ENCODE measurements at regions not wholly inside any gene's neighbourhood (a gene's known extent, or its start where the extent isn't known, plus 50 kb on each side); places are given as distances from the start of the nearest gene placed in this dataset.

- in situ Hi-C loops (cut with MboI; ENCODE audit: low sequenced_read_pairs) = no loop called here
Measured at GRCh38 chrX:39519030-39519488, 578.7 kb downstream of the BCOR start.

- in situ Hi-C loops (cut with MboI; ENCODE audit: low sequenced_read_pairs) = no loop called here
Measured at GRCh38 chrX:39519566-39520301, 578.0 kb downstream of the BCOR start.

- in situ Hi-C loops (cut with MboI; ENCODE audit: low sequenced_read_pairs) = no loop called here
Measured at GRCh38 chrX:39525758-39526157, 572.0 kb downstream of the BCOR start.

GRCh38 chrX:39527025-39527424, 570.7 kb downstream of the BCOR start:
- in situ Hi-C loops (cut with MboI; ENCODE audit: low sequenced_read_pairs) = no loop called here

- in situ Hi-C loops (cut with MboI; ENCODE audit: low sequenced_read_pairs) = no loop called here
Measured at GRCh38 chrX:39528161-39528916, 569.4 kb downstream of the BCOR start.

GRCh38 chrX:39532761-39533160, 565.0 kb downstream of the BCOR start:
- in situ Hi-C loops (cut with MboI; ENCODE audit: low sequenced_read_pairs) = no loop called here

GRCh38 chrX:39534949-39535348, 562.8 kb downstream of the BCOR start:
- in situ Hi-C loops (cut with MboI; ENCODE audit: low sequenced_read_pairs) = no loop called here

- in situ Hi-C loops (cut with MboI; ENCODE audit: low sequenced_read_pairs) = no loop called here
Measured at GRCh38 chrX:39536211-39536610, 561.5 kb downstream of the BCOR start.

GRCh38 chrX:39541881-39542280, 555.9 kb downstream of the BCOR start:
- in situ Hi-C loops (cut with MboI; ENCODE audit: low sequenced_read_pairs) = no loop called here

GRCh38 chrX:39542316-39542715, 555.4 kb downstream of the BCOR start:
- in situ Hi-C loops (cut with MboI; ENCODE audit: low sequenced_read_pairs) = no loop called here

GRCh38 chrX:39550795-39551361, 546.9 kb downstream of the BCOR start:
- in situ Hi-C loops (cut with MboI; ENCODE audit: low sequenced_read_pairs) = no loop called here

- in situ Hi-C loops (cut with MboI; ENCODE audit: low sequenced_read_pairs) = no loop called here
Measured at GRCh38 chrX:39551762-39552161, 546.0 kb downstream of the BCOR start.

GRCh38 chrX:39555431-39555830, 542.3 kb downstream of the BCOR start:
- in situ Hi-C loops (cut with MboI; ENCODE audit: low sequenced_read_pairs) = no loop called here

- in situ Hi-C loops (cut with MboI; ENCODE audit: low sequenced_read_pairs) = no loop called here
Measured at GRCh38 chrX:39556056-39556455, 541.7 kb downstream of the BCOR start.

GRCh38 chrX:39559229-39559628, 538.5 kb downstream of the BCOR start:
- in situ Hi-C loops (cut with MboI; ENCODE audit: low sequenced_read_pairs) = no loop called here

- in situ Hi-C loops (cut with MboI; ENCODE audit: low sequenced_read_pairs) = no loop called here
Measured at GRCh38 chrX:39560271-39560670, 537.5 kb downstream of the BCOR start.

GRCh38 chrX:39563178-39563577, 534.6 kb downstream of the BCOR start:
- in situ Hi-C loops (cut with MboI; ENCODE audit: low sequenced_read_pairs) = no loop called here

- in situ Hi-C loops (cut with MboI; ENCODE audit: low sequenced_read_pairs) = no loop called here
Measured at GRCh38 chrX:39564751-39565150, 533.0 kb downstream of the BCOR start.

GRCh38 chrX:39574178-39574577, 523.6 kb downstream of the BCOR start:
- in situ Hi-C loops (cut with MboI; ENCODE audit: low sequenced_read_pairs) = no loop called here

GRCh38 chrX:39576041-39576872, 521.5 kb downstream of the BCOR start:
- in situ Hi-C loops (cut with MboI; ENCODE audit: low sequenced_read_pairs) = no loop called here
